RWPE2 (cell line): ENCODE measurements at regions not wholly inside any gene's neighbourhood (a gene's known extent, or its start where the extent isn't known, plus 50 kb on each side); places are given as distances from the start of the nearest gene placed in this dataset.

Experiments used
- ATAC-seq: fragments of 200-7000 bp; cut with Tn5 transposase; 3 replicates; pipeline ENCODE4 v1.9.1; 2021; ENCODE audit warnings: low read depth
- DNase-seq: peaks from one replicate; pipeline ENCODE4 v3.0.0-alpha.2; 2020; ENCODE audit warnings: low spot score
- H3K27ac ChIP-seq: fragments of 450-650 bp; 2 replicates; pipeline ENCODE4 v1.5.1; 2017; ENCODE audit warnings: mild to moderate bottlenecking; ENCODE audit not compliant: poor library complexity, severe bottlenecking
- H3K27me3 ChIP-seq: fragments of 250-450 bp; sonication (Bioruptor Pico); 2 replicates; pipeline ENCODE4 v1.5.1; 2021; ENCODE audit warnings: mild to moderate bottlenecking, moderate library complexity; ENCODE audit not compliant: insufficient read depth, poor library complexity, severe bottlenecking
- H3K36me3 ChIP-seq: fragments of 250-450 bp; sonication (Bioruptor Pico); 2 replicates; pipeline ENCODE4 v1.5.1; 2020; ENCODE audit warnings: low read depth, mild to moderate bottlenecking, moderate library complexity
- H3K4me1 ChIP-seq: fragments of 250-450 bp; sonication (Bioruptor Pico); 2 replicates; pipeline ENCODE4 v1.5.1; 2021; ENCODE audit warnings: mild to moderate bottlenecking, moderate library complexity; ENCODE audit not compliant: insufficient read depth, poor library complexity, severe bottlenecking
- H3K4me3 ChIP-seq: fragments of 250-450 bp; sonication (Bioruptor Pico); 2 replicates; pipeline ENCODE4 v1.5.1; 2021; ENCODE audit warnings: mild to moderate bottlenecking, moderate library complexity; ENCODE audit not compliant: severe bottlenecking
- H3K9me3 ChIP-seq: fragments of 250-450 bp; sonication (Bioruptor Pico); 2 replicates; pipeline ENCODE4 v1.5.1; 2021; ENCODE audit warnings: mild to moderate bottlenecking, moderate library complexity; ENCODE audit not compliant: severe bottlenecking
- TF ChIP-seq, protein P1 (sequence below): fragments of 450-650 bp; IDR thresholded peaks from one replicate; pipeline ENCODE4 v1.5.1; 2017; ENCODE audit warnings: mild to moderate bottlenecking, moderate library complexity; ENCODE audit not compliant: poor library complexity, severe bottlenecking

DNA sequence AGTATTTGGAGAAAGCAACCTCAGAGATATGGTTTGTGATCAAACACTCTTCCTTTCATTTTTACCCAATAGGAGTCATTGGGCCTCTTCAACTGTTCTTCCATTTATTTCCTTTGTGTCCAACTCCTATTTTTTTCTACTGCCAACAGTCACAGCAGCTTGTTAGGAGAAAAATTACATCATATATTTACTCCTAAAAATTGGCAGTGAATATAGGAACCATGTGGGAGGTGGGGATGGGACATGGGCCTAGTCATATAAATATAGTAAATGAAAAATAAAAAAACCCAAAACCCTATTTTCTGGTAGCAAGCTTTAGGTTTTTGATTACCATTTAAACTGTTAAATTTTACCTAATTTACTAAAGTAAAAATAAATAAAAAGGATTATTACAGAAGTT lies 134.9 kb upstream of the MPDZ start:
- TF ChIP-seq, protein P1, sequence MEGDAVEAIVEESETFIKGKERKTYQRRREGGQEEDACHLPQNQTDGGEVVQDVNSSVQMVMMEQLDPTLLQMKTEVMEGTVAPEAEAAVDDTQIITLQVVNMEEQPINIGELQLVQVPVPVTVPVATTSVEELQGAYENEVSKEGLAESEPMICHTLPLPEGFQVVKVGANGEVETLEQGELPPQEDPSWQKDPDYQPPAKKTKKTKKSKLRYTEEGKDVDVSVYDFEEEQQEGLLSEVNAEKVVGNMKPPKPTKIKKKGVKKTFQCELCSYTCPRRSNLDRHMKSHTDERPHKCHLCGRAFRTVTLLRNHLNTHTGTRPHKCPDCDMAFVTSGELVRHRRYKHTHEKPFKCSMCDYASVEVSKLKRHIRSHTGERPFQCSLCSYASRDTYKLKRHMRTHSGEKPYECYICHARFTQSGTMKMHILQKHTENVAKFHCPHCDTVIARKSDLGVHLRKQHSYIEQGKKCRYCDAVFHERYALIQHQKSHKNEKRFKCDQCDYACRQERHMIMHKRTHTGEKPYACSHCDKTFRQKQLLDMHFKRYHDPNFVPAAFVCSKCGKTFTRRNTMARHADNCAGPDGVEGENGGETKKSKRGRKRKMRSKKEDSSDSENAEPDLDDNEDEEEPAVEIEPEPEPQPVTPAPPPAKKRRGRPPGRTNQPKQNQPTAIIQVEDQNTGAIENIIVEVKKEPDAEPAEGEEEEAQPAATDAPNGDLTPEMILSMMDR = no peak
- H3K4me3 ChIP-seq = no peak overlapping the region
- H3K4me1 ChIP-seq = no peaks in the 10 kb centered on the region
- no peaks in the 10 kb centered on the region for H3K36me3 ChIP-seq
- H3K9me3 ChIP-seq = no peaks in the 10 kb centered on the region
- no peaks in the 10 kb centered on the region for H3K27me3 ChIP-seq
- DNase-seq (no peak), ATAC-seq (no peak)
- H3K27ac ChIP-seq = no peak overlapping the region

DNA sequence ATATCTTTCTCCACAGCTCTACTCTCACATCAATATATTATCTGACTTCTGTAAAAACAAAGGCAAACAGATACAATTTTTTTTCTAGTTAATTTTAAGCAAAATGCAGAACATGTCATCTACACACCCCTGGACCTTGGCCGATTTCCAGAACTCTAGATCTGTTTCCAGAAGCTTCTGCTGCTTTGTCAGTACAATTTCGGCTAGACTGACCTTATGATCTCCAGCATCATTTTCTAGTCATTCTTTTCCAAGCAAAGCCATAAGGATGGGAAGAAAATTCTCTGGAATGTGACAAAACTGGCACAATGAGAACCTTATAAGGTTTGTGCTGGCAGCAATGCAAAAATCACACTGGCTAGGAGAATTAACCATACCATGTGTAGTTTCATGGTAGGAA lies 132.8 kb upstream of the MPDZ start:
- Histone ChIP-seq H3K4me3 (no peak overlapping the region), H3K4me1 (no peaks in the 10 kb centered on the region), H3K9me3 (no peaks in the 10 kb centered on the region), H3K27me3 (no peaks in the 10 kb centered on the region), H3K36me3 (no peaks in the 10 kb centered on the region), H3K27ac (no peak overlapping the region)
- DNase-seq (no peak), ATAC-seq (no peak)
- TF ChIP-seq, protein P1 = no peak

DNA sequence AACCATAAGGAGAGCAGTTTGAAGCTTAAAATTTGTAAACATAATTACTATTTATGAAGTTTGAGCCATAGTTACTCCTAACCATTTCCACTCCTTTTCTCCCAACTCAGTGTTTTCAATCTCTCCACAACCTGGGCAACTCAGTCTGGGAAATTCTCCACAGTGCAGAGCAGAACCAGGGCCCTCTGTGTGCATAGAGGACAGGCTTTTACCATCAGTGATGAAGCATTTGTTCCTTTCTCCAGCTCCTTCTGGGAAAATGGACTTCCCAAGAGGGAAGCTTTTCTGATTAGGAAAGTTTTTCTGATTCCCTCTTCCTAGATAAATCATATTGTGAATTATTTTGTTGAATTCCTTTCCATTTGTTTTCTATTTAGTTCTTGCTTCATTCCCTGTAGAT lies 132.3 kb upstream of the MPDZ start:
- no peak overlapping the region for H3K4me3 ChIP-seq
- no peak overlapping the region for H3K27ac ChIP-seq
- H3K27me3 ChIP-seq = no peaks in the 10 kb centered on the region
- DNase-seq (no peak), ATAC-seq (no peak)
- TF ChIP-seq, protein P1 = no peak
- no peaks in the 10 kb centered on the region for H3K4me1 ChIP-seq
- H3K9me3 ChIP-seq = no peaks in the 10 kb centered on the region
- H3K36me3 ChIP-seq = no peaks in the 10 kb centered on the region

DNA sequence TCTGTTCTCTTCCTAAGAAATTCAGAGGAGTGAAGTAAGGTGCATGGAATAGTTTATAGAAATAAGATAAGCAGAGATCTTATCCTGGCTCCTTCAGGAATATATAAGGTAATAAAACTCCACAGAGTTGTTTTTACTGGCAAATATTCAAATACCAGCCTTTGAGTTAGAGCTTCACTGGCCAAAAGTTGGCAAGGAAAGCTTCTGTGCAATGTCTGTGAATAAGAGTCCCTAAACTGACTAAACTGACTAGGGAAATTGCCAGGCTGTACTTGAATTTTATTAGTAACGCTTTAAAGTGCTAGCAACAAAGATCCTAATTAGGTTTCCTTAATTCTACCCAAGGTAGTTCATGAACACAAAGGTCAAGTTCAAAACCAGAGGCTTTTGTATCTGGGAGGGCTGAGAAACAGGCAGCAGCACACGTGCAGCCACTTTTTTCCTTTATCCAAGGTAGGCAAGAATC lies 131.1 kb upstream of the MPDZ start:
- H3K27ac ChIP-seq = no peak overlapping the region
- peak; percentile 88 for ATAC-seq
- no peak overlapping the region for H3K4me3 ChIP-seq
- H3K9me3 ChIP-seq = no peaks in the 10 kb centered on the region
- TF ChIP-seq, protein P1 = no peak
- no peaks in the 10 kb centered on the region for H3K36me3 ChIP-seq
- no peaks in the 10 kb centered on the region for H3K27me3 ChIP-seq
- DNase-seq = no peak
- no peaks in the 10 kb centered on the region for H3K4me1 ChIP-seq

DNA sequence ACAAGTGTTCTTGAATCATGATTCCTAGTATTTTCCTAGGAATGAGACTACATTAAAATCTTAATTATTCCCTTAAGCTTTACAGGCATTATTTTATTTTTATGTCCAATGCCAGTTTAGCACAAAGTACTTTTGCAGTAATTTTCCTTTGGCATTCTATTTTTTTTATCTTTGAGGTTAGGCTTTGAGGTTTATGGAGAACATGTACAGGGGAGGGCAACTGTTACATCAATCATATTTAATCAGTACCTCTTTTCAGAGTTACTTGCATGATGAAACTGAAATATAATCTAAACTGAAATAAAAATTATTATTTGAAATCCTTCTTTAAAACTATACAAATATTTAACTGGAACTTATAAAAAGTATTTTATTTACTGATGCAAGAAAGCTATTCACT lies 118.2 kb upstream of the MPDZ start:
- DNase-seq (no peak), ATAC-seq (no peak)
- Histone ChIP-seq H3K27ac (no peak overlapping the region), H3K27me3 (no peaks in the 10 kb centered on the region), H3K36me3 (no peaks in the 10 kb centered on the region), H3K4me3 (no peak overlapping the region), H3K4me1 (no peaks in the 10 kb centered on the region), H3K9me3 (no peaks in the 10 kb centered on the region)
- TF ChIP-seq, protein P1 = no peak
